ENCODE measurements at regions not wholly inside any gene's neighbourhood (a gene's known extent, or its start where the extent isn't known, plus 50 kb on each side); places are given as distances from the start of the nearest gene placed in this dataset.
A peak's percentile ranks its signal among the peaks of the same experiment; 100 is the strongest.

DNA sequence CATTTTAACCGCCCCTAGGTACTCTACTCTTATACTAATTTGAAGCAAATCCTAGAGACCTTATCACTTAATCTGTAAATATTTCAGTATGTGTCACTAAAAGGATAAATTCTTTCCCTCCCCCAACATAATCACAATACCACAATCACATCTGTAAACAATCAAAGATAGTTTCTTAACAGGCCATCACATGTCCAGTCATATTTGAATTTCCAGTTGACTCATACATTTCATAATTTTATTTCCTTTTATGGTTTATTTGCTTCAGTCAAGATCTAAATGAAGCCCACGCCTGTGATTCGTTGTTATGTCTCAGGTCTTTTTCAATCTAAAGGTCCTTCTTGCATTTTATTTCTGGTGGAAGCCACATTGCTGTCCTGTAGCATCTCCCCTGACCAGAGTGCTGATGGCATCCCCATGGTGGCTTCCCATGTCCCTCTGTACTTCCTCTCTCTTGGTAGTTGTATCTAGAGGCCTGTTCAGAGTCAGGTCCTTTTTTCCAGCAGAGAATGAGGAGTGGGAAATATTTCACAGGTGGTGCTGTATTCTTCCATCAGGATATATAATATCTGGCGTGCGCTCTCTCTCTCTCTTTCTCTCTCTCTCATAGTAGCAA, 128.6 kb upstream of the SLC22A23 start:
- in situ Hi-C loops (cut with MboI) (no loop called here), intact Hi-C loops (cut with micrococcal nuclease; ENCODE audit: unreplicated experiment) (no loop called here)
- CTCF ChIA-PET: no interaction called here
- Histone ChIP-seq H3K4me3 (no peak overlapping the region), H3K79me2 (ENCODE audit: control insufficient read depth, insufficient read depth, low read length) (no peaks in the 10 kb centered on the region), H3K9me3 (replicated peaks; ENCODE audit: control insufficient read depth, insufficient read depth, low read length) (peaks cover 2% of the 10 kb centered on the region; the same call in 2 of the 3 replicates), H4K20me1 (ENCODE audit: control insufficient read depth, insufficient read depth) (no peaks in the 10 kb centered on the region), H3K9ac (ENCODE audit: control insufficient read depth, insufficient read depth, low read length) (no peak overlapping the region), H3K4me1 (ENCODE audit: control insufficient read depth, insufficient read depth, low read length) (no peaks in the 10 kb centered on the region), H3K4me2 (ENCODE audit: control insufficient read depth, insufficient read depth) (no peak overlapping the region), H2AFZ (ENCODE audit: control insufficient read depth, low read depth, low read length) (no peak overlapping the region), H3K36me3 (ENCODE audit: control insufficient read depth in 2 of 2, insufficient read depth in 2 of 2, low read length in 1 of 2) (no peaks in the 10 kb centered on the region), H3K27me3 (replicated peaks in 1 of 2; ENCODE audit: control insufficient read depth in 2 of 2, insufficient read depth in 2 of 2, low read length in 1 of 2) (no peaks in the 10 kb centered on the region), H3K27ac (ENCODE audit: control insufficient read depth, insufficient read depth) (no peak overlapping the region)
- SMC1A ChIA-PET (ENCODE audit: uncharacterized antibody, unreplicated experiment): no interaction called here
- RAD21 ChIA-PET (ENCODE audit: unreplicated experiment): no interaction called here
- no peak for TF ChIP-seq SMARCA5 (IDR thresholded peaks at IDR 0.05)
- TF ChIP-seq, protein P1, sequence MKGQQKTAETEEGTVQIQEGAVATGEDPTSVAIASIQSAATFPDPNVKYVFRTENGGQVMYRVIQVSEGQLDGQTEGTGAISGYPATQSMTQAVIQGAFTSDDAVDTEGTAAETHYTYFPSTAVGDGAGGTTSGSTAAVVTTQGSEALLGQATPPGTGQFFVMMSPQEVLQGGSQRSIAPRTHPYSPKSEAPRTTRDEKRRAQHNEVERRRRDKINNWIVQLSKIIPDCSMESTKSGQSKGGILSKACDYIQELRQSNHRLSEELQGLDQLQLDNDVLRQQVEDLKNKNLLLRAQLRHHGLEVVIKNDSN (IDR thresholded peaks at IDR 0.05; ENCODE audit: borderline replicate concordance, extremely low read length, insufficient read depth, low read depth, low read length): no peak
- TF ChIP-seq JUNB (IDR thresholded peaks at IDR 0.05): peak; percentile 69
- FAIRE-seq (no peak), ATAC-seq (no peak), DNase-seq (ENCODE audit: low read depth, low spot score) (no peak)
- POLR2A ChIA-PET: no interaction called here
- no TSS peak for BruUV-seq (replicated peaks)
- 28% methylated on average over 5 of the region's 5 CpGs for WGBS (ENCODE audit: insufficient coverage, insufficient replicate concordance, low lambda C conversion rate, missing lambda C conversion rate)

DNA sequence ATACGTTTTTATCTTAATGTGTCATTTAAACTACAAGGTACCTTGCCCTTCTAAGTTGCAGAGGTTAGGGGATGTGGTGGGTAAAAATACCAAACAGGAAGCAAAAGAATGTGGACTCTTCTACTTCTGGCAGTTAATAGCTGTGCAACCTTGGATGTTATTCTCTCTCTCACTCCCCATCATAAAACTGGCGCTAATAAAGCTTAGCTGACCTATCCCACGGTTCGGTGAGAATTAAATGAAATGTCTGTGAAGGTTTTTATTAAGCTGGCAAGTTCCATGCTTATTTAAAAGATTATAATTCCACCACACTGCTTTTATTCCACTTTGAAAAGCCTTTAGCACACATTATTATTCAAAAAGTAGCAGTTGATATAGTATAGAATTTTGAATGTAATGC, 127.8 kb upstream of the SLC22A23 start:
- Histone ChIP-seq H3K4me3 (no peak overlapping the region), H3K9me3 (replicated peaks; ENCODE audit: control insufficient read depth, insufficient read depth, low read length) (peaks cover 2% of the 10 kb centered on the region; the same call in 2 of the 3 replicates), H3K4me1 (ENCODE audit: control insufficient read depth, insufficient read depth, low read length) (no peaks in the 10 kb centered on the region), H2AFZ (ENCODE audit: control insufficient read depth, low read depth, low read length) (no peak overlapping the region), H3K9ac (ENCODE audit: control insufficient read depth, insufficient read depth, low read length) (no peak overlapping the region), H3K79me2 (ENCODE audit: control insufficient read depth, insufficient read depth, low read length) (no peaks in the 10 kb centered on the region), H3K36me3 (ENCODE audit: control insufficient read depth in 2 of 2, insufficient read depth in 2 of 2, low read length in 1 of 2) (no peaks in the 10 kb centered on the region), H4K20me1 (ENCODE audit: control insufficient read depth, insufficient read depth) (no peaks in the 10 kb centered on the region), H3K27me3 (replicated peaks in 1 of 2; ENCODE audit: control insufficient read depth in 2 of 2, insufficient read depth in 2 of 2, low read length in 1 of 2) (no peaks in the 10 kb centered on the region), H3K4me2 (ENCODE audit: control insufficient read depth, insufficient read depth) (no peak overlapping the region), H3K27ac (ENCODE audit: control insufficient read depth, insufficient read depth) (no peak overlapping the region)
- DNase-seq (ENCODE audit: low read depth, low spot score): no peak
- ChIA-PET SMC1A (ENCODE audit: uncharacterized antibody, unreplicated experiment) (no interaction called here), CTCF (interaction anchor here (1.1 kb wide), 2 partner anchors 24 to 173 kb away, joined by 4 to 6 read pairs; no protein-coding TSS in a partner anchor), RAD21 (ENCODE audit: unreplicated experiment) (no interaction called here), POLR2A (no interaction called here)
- no TSS peak for BruUV-seq (replicated peaks)
- no peak for FAIRE-seq
- in situ Hi-C loops (cut with MboI): no loop called here
- intact Hi-C loops (cut with micrococcal nuclease; ENCODE audit: unreplicated experiment): no loop called here
- no peak for ATAC-seq
- 14% methylated on average over 4 of the region's 4 CpGs for WGBS (ENCODE audit: insufficient coverage, insufficient replicate concordance, low lambda C conversion rate, missing lambda C conversion rate)
- TF ChIP-seq MXI1 (IDR thresholded peaks at IDR 0.05; ENCODE audit: low read depth, low read length): no peak
- TF ChIP-seq, protein P2, sequence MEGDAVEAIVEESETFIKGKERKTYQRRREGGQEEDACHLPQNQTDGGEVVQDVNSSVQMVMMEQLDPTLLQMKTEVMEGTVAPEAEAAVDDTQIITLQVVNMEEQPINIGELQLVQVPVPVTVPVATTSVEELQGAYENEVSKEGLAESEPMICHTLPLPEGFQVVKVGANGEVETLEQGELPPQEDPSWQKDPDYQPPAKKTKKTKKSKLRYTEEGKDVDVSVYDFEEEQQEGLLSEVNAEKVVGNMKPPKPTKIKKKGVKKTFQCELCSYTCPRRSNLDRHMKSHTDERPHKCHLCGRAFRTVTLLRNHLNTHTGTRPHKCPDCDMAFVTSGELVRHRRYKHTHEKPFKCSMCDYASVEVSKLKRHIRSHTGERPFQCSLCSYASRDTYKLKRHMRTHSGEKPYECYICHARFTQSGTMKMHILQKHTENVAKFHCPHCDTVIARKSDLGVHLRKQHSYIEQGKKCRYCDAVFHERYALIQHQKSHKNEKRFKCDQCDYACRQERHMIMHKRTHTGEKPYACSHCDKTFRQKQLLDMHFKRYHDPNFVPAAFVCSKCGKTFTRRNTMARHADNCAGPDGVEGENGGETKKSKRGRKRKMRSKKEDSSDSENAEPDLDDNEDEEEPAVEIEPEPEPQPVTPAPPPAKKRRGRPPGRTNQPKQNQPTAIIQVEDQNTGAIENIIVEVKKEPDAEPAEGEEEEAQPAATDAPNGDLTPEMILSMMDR (IDR thresholded peaks at IDR 0.05 in 2 of 3, conservative IDR thresholded peaks at IDR 0.05 in 1 of 3; ENCODE audit: control insufficient read depth in 2 of 3, extremely low read depth in 1 of 3, insufficient read depth in 1 of 3, low read depth in 3 of 3, low read length in 3 of 3): no peak
- TF ChIP-seq YBX1 (IDR thresholded peaks at IDR 0.05): no peak
- TF ChIP-seq SIX5 (IDR thresholded peaks at IDR 0.05; ENCODE audit: low read depth, low read length, severe bottlenecking): no peak
- TF ChIP-seq WRNIP1 (IDR thresholded peaks at IDR 0.05; ENCODE audit: borderline replicate concordance, low read depth, low read length): no peak
- no peak for TF ChIP-seq POLR2A (IDR thresholded peaks at IDR 0.05; ENCODE audit: low read depth, low read length)
- TF ChIP-seq ETV6 (conservative IDR thresholded peaks at IDR 0.05 in 1 of 2, IDR thresholded peaks at IDR 0.05 in 1 of 2; ENCODE audit: borderline replicate concordance in 1 of 2, low read depth in 1 of 2): no peak
- no peak for TF ChIP-seq RUNX3 (IDR thresholded peaks at IDR 0.05; ENCODE audit: low read length)
- TF ChIP-seq, protein P3, sequence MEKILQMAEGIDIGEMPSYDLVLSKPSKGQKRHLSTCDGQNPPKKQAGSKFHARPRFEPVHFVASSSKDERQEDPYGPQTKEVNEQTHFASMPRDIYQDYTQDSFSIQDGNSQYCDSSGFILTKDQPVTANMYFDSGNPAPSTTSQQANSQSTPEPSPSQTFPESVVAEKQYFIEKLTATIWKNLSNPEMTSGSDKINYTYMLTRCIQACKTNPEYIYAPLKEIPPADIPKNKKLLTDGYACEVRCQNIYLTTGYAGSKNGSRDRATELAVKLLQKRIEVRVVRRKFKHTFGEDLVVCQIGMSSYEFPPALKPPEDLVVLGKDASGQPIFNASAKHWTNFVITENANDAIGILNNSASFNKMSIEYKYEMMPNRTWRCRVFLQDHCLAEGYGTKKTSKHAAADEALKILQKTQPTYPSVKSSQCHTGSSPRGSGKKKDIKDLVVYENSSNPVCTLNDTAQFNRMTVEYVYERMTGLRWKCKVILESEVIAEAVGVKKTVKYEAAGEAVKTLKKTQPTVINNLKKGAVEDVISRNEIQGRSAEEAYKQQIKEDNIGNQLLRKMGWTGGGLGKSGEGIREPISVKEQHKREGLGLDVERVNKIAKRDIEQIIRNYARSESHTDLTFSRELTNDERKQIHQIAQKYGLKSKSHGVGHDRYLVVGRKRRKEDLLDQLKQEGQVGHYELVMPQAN (conservative IDR thresholded peaks at IDR 0.05): no peak
- no peak for TF ChIP-seq POLR2AphosphoS5 (IDR thresholded peaks at IDR 0.05; ENCODE audit: low read length)
- TF ChIP-seq SIN3A (IDR thresholded peaks at IDR 0.05; ENCODE audit: low read depth, low read length): no peak

All from GM12878 (cell line).